ENCODE measurements at regions not wholly inside any gene's neighbourhood (a gene's known extent, or its start where the extent isn't known, plus 50 kb on each side); places are given as distances from the start of the nearest gene placed in this dataset.

DNA sequence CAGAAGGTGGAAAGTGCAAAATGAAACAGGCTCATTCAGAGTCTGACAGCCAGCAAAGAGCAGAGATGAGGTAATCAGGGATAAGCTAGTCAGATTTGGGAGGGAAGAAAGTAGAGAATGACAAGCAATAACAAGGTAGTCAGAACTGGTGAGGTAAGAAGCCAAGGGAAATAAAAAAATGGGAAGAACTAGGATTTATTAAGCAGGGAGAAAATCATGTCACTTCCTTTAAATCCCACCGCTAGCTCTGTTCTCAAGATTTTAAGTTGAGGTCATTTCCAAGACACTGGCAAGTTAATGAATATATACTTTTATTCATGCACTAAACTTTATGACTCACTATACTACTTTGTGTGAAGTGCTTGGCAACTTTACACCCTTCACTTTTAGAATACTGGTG lies 1106.8 kb downstream of the IGSF11 start:
- DNase-seq: no peak

- DNase-seq: no peak
Observed at GRCh38 chr3:117928836-117929235, 1105.8 kb downstream of the IGSF11 start.

GRCh38 chr3:117932441-117932840 lies 1102.2 kb downstream of the IGSF11 start:
- DNase-seq: no peak

DNA sequence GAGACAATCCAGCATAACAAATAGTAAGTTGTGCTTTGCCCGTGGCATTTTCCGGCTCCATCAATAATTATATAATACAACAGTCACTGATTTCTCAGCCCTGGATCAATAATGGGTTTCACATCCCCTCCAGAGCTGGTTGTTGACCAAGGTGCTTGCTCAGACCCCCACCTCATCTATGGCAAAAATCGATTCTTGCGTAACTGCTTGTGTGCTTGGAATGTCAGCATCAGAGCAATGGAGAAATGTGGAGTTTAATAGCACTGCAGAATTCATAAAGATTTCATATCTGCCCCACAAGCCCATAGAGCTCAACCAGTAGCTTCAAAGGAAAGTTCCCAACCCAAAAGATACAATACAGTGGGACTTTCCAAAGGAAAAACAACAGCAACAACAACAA lies 1098.5 kb downstream of the IGSF11 start:
- no peak for DNase-seq

GRCh38 chr3:117938974-117939373 lies 1095.7 kb downstream of the IGSF11 start:
- DNase-seq: no peak

DNA sequence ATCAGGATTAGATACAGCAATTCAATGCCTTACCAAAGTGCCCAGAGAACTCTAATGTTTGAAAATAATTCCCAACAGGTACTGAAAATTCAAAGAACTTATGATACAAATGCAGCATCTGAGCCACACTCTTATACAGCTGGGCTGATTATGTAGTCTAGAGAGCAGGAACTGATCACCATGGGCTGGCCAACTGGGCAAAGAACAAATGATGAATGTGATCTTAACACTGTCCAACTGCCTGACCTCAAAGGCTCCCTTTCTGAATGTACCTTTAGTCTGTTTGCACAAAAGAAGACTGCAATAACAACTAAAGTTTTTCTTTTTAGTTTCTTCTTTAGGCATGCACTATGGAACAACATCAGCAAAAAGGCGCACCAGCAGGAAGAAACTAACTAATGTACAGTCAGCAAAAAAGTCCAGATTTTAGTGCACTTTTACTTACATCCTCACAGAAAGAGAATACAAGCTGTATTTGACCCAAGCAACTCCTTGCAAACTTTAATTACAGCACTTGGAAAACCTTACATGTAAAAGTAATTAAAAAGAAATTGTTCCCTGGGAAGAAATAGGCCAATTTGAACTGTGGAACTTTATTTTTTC lies 1095.1 kb downstream of the IGSF11 start:
- DNase-seq: no peak

GRCh38 chr3:117941015-117941414 lies 1093.6 kb downstream of the IGSF11 start:
- DNase-seq: no peak

GRCh38 chr3:117941756-117942155 lies 1092.9 kb downstream of the IGSF11 start:
- DNase-seq: no peak

- DNase-seq: no peak
Observed at GRCh38 chr3:117954131-117954530, 1080.5 kb downstream of the IGSF11 start.

GRCh38 chr3:117955196-117955595 lies 1079.5 kb downstream of the IGSF11 start:
- no peak for DNase-seq

- DNase-seq: no peak
Observed at GRCh38 chr3:117958027-117958426, 1076.6 kb downstream of the IGSF11 start.

- no peak for DNase-seq
Observed at GRCh38 chr3:117962750-117963149, 1071.9 kb downstream of the IGSF11 start.

DNA sequence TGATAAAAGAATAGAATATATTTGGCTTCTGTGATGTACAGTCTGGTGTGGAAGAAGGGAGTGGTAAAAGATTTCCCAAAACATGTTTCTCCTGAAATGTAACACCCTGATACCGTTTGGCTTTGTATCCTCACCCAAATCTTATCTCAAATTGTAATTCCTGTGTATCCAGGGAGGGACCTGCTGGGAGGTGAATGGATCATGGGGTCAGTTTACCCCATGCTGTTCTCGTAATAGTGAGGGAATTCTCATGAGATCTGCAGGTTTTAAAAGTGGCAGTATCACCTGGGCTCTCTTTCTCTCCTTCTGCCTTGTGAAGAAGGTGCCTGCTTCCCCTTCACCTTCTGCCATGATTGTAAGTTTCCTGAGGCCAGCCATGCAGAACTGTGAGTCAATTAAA lies 1070.8 kb downstream of the IGSF11 start:
- no peak for DNase-seq

DNA sequence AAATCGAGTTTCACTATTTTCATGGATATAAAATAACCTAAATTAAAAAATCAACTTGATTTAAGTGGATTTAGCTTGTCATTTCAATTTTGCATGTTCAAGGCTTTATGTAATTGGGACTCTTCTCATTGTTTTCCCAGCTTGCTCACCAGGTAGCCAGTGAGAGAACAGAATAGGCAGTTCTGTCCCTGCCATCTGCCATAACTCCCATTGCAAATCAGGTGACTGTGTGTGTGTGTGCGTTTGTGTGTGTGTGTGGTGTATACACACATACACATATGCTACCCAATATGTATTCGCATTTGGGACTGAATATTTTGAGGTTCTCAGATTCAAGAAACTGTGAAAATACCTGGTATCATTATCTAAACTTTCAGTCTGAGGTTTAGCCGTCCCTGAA lies 1069.8 kb downstream of the IGSF11 start:
- no peak for DNase-seq

- no peak for DNase-seq
Observed at GRCh38 chr3:117977504-117978228, 1057.0 kb downstream of the IGSF11 start.

- no peak for DNase-seq
Observed at GRCh38 chr3:117979466-117979865, 1055.2 kb downstream of the IGSF11 start.

GRCh38 chr3:117987256-117987655 lies 1047.4 kb downstream of the IGSF11 start:
- no peak for DNase-seq

DNA sequence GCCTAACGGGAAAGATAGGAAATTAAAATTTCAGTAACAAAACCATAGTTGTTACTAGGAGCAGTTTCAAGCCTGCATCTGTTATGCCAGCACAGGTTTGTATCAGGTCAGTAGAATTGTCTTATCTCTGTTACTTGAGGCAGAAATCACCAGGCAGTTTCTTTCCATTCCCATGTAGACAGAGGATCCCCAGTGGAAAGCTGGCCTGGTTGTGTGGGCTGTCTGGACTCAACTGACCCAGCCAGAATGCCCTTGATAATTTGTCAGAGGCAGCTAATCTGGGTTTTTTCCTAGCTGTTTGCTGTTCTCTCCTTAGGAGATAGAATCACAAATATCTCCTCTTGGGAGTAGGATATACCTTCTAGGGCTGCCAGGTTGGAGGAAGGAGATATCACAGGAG lies 1044.7 kb downstream of the IGSF11 start:
- no peak for DNase-seq

GRCh38 chr3:117990627-117991026 lies 1044.0 kb downstream of the IGSF11 start:
- no peak for DNase-seq

DNA sequence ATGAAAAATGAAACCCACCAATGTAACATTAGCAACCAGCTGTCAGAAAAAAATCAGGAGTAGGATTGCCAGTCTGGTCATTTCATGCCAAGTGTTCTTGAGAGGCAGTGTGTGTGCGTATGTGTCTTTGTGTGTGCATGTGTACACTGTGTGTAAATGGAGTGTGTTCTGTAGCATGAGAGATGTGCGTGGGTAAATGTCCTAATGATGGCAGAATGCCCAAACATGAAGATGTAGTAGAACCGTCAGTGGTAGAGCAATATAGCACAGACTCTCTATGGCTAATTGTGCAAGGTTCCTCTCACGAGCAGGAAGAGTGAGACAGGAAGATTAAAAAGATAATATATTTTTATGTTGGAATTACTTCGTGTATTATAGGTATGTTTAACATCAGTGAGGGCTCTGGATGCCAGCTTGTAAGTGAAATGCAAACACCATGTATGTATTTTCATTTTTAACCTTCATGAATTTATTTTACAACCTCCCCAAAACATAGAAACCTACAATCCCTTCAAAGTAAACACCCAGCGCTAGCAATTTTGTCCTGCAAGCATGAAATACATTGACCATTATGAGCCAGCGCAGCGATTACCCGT lies 1038.7 kb downstream of the IGSF11 start:
- no peak for DNase-seq

DNA sequence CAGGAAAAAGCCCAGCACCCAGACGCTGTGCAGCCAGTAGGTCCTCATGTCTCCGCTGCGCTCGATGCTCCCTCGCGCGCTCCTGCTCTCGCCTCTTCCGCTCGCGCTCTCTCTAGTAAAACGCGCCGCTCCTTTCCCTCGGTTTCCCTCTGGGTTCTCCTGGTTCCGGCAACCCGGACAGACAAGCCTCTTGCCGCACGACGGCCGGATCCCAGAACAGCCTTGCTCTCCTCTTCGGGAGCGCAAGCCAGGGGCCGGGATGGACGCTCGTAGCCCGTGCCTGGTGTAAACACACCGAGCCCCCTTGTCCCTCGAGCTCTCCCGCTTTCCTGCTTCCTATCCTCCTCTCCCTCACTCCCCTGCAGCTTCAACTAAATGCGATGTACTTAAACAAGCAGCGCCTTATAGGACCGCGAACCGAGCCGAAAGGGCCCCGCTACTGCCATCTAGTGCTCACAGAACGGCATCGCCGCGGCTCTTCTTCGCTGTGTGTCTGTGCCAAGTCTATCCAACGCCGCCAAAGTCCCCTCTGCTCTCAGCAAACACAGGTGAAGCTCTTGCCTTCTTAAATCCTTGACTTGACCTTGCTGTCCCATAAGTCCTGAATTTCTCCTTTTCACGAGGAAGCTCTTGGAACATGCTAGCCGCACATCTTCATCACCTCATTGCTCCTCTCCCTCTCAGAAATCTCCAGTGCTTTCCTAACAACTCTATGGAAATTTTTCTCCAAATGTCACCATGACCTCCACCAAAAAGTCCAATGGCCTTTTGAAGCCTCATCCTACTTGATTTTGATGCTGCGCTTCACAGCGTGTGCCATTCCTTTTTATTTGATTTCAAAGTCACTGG lies 1037.2 kb downstream of the IGSF11 start:
- DNase-seq: peak; percentile 2

DNA sequence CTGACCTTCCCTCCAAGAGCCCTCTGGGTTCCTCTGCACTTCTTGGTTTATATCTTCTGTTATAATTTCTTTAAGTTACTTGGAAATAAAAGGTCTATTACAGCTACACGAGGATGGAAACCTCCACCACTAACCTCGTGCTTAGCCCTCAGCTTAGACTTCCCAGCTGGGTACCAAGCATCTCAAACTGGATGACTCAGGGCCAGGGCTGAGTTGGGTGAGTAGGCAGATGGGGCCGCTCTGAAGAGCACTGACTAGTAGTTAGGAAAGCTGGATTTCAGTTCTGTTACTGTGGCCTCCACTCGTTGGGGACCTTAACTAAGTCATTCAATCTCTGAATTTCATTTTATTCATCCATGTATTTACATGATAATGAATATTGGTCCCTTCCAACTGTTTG lies 1036.6 kb downstream of the IGSF11 start:
- DNase-seq: no peak

- DNase-seq: no peak
Observed at GRCh38 chr3:118000219-118000618, 1034.4 kb downstream of the IGSF11 start.

Data from effector CD4-positive, alpha-beta T cell (primary cell).